HS-27A (cell line): ENCODE measurements at regions not wholly inside any gene's neighbourhood (a gene's known extent, or its start where the extent isn't known, plus 50 kb on each side); places are given as distances from the start of the nearest gene placed in this dataset.

Experiments used
- DNase-seq: peaks from one replicate; pipeline ENCODE4 v3.0.0-alpha.2; 2012; ENCODE audit warnings: low read depth, missing footprints

GRCh38 chr17:68184816-68185436, 62.9 kb upstream of the AMZ2 start:
- no peak for DNase-seq

- no peak for DNase-seq
Measured at GRCh38 chr17:68185820-68186219, 62.0 kb upstream of the AMZ2 start.

GRCh38 chr17:68190495-68190894, 57.3 kb upstream of the AMZ2 start:
- no peak for DNase-seq

GRCh38 chr17:68195667-68196393, 52.0 kb upstream of the AMZ2 start:
- DNase-seq = no peak

GRCh38 chr17:68196394-68197090, 51.3 kb upstream of the AMZ2 start:
- no peak for DNase-seq

GRCh38 chr17:68197091-68197996, 50.5 kb upstream of the AMZ2 start:
- DNase-seq = no peak

- no peak for DNase-seq
Measured at GRCh38 chr17:68197997-68198930, 49.6 kb upstream of the AMZ2 start.
